ENCODE measurements at regions not wholly inside any gene's neighbourhood (a gene's known extent, or its start where the extent isn't known, plus 50 kb on each side); places are given as distances from the start of the nearest gene placed in this dataset.

- TF ChIP-seq, protein P1, sequence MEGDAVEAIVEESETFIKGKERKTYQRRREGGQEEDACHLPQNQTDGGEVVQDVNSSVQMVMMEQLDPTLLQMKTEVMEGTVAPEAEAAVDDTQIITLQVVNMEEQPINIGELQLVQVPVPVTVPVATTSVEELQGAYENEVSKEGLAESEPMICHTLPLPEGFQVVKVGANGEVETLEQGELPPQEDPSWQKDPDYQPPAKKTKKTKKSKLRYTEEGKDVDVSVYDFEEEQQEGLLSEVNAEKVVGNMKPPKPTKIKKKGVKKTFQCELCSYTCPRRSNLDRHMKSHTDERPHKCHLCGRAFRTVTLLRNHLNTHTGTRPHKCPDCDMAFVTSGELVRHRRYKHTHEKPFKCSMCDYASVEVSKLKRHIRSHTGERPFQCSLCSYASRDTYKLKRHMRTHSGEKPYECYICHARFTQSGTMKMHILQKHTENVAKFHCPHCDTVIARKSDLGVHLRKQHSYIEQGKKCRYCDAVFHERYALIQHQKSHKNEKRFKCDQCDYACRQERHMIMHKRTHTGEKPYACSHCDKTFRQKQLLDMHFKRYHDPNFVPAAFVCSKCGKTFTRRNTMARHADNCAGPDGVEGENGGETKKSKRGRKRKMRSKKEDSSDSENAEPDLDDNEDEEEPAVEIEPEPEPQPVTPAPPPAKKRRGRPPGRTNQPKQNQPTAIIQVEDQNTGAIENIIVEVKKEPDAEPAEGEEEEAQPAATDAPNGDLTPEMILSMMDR (IDR thresholded peaks at IDR 0.05) = no peak
- TF ChIP-seq POLR2A (IDR thresholded peaks at IDR 0.05) = no peak
These were observed 55.4 kb upstream of the LMO4 start for GRCh38 chr1:87273291-87273690.

Data from uterus (tissue), 2 donors.